ENCODE measurements at regions not wholly inside any gene's neighbourhood (a gene's known extent, or its start where the extent isn't known, plus 50 kb on each side); places are given as distances from the start of the nearest gene placed in this dataset.

DNA sequence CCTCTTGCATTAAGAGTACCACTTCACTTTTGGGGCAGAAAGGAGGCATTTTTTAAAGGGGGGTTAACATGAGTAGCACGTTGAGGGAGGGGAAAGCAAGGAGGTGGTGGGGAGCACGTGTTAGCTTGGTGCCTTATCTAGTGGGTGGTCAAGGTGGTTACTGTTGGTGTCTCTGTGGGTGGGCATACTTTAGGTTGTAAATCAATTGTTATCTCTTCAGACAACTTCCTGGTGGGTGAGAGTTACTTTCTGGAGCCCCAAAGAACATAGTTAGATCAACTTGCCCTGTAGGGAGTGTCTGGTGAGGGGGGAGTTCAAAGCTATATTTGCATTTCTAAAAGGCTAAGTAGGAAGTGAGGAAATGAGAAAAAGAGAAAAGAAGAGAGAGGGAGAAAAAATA is 297.7 kb upstream of the CLNK start:
- TF ChIP-seq POLR2A (IDR thresholded peaks at IDR 0.05; ENCODE audit: low read length) = no peak
- TF ChIP-seq, protein P1, sequence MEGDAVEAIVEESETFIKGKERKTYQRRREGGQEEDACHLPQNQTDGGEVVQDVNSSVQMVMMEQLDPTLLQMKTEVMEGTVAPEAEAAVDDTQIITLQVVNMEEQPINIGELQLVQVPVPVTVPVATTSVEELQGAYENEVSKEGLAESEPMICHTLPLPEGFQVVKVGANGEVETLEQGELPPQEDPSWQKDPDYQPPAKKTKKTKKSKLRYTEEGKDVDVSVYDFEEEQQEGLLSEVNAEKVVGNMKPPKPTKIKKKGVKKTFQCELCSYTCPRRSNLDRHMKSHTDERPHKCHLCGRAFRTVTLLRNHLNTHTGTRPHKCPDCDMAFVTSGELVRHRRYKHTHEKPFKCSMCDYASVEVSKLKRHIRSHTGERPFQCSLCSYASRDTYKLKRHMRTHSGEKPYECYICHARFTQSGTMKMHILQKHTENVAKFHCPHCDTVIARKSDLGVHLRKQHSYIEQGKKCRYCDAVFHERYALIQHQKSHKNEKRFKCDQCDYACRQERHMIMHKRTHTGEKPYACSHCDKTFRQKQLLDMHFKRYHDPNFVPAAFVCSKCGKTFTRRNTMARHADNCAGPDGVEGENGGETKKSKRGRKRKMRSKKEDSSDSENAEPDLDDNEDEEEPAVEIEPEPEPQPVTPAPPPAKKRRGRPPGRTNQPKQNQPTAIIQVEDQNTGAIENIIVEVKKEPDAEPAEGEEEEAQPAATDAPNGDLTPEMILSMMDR (IDR thresholded peaks at IDR 0.05) = no peak

Data from A549 (cell line).